IMR-90 (cell line): ENCODE measurements at regions not wholly inside any gene's neighbourhood (a gene's known extent, or its start where the extent isn't known, plus 50 kb on each side); places are given as distances from the start of the nearest gene placed in this dataset.

Experiments used
- ATAC-seq: fragments of 200-7000 bp; cut with Tn5 transposase; 2 replicates; pipeline ENCODE4 v1.9.1; 2020; ENCODE audit warnings: low read depth, mild to moderate bottlenecking, moderate library complexity
- BruUV-seq: library from RNA; stranded (reverse); fragments of 400-500 nt; replicated peaks from 2 replicates; lab custom pipeline; 2021; lab: Mats Ljungman, UMichigan
- CTCF ChIA-PET: fragments of 300-600 bp; formaldehyde crosslinking; extraction: SDS; loops from one replicate; lab custom pipeline; 2021; ENCODE audit warnings: antibody characterized with exemption; lab: Yijun Ruan, JAX
- POLR2A ChIA-PET: fragments of 300-600 bp; sonication (Branson Sonifier 250); formaldehyde crosslinking; loops from one replicate; lab custom pipeline; 2022; ENCODE audit warnings: antibody characterized with exemption; ENCODE audit not compliant: unreplicated experiment; lab: Charles Lee
- DNase-seq: peaks from one replicate; pipeline ENCODE4 v3.0.0; 2013
- H2AFZ ChIP-seq: replicated peaks from 2 replicates; pipeline ENCODE3; 2013; ENCODE audit warnings: low read length, mild to moderate bottlenecking; ENCODE audit not compliant: poor library complexity
- H2AK5ac ChIP-seq: 2 replicates; pipeline ENCODE4 v1.6.1; 2013; ENCODE audit warnings: low read depth, low read length, inconsistent platforms
- H2AK9ac ChIP-seq: replicated peaks from 2 replicates; pipeline ENCODE3; 2013; ENCODE audit warnings: mild to moderate bottlenecking, low read depth, low read length, moderate library complexity; ENCODE audit not compliant: poor library complexity
- H2BK120ac ChIP-seq: 2 replicates; pipeline ENCODE4 v1.6.1; 2013; ENCODE audit warnings: low read depth, low read length, inconsistent platforms
- H2BK15ac ChIP-seq: 3 replicates; pipeline ENCODE4 v1.6.1; 2013; ENCODE audit warnings: low read depth, low read length, inconsistent platforms
- H2BK20ac ChIP-seq: 2 replicates; pipeline ENCODE4 v1.6.1; 2013; ENCODE audit warnings: low read depth, mild to moderate bottlenecking, inconsistent platforms, low read length, moderate library complexity
- H2BK5ac ChIP-seq: 2 replicates; pipeline ENCODE4 v1.6.1; 2013; ENCODE audit warnings: mild to moderate bottlenecking, low read depth, low read length, inconsistent platforms; ENCODE audit not compliant: poor library complexity, severe bottlenecking
- H3K14ac ChIP-seq: replicated peaks from 2 replicates; pipeline ENCODE4 v1.6.1; 2013; ENCODE audit warnings: low read depth, low read length, inconsistent platforms
- H3K18ac ChIP-seq: 2 replicates; pipeline ENCODE4 v1.6.1; 2013; ENCODE audit warnings: low read depth, low read length, control low read depth
- H3K23ac ChIP-seq: 2 replicates; pipeline ENCODE4 v1.6.1; 2013; ENCODE audit warnings: low read depth, low read length, inconsistent platforms
- H3K27ac ChIP-seq: 2 replicates; pipeline ENCODE4 v1.5.1; 2013; ENCODE audit warnings: mild to moderate bottlenecking, control low read depth, low read length; ENCODE audit not compliant: insufficient read depth
- H3K27me3 ChIP-seq: 2 replicates; pipeline ENCODE4 v1.6.1; 2013; ENCODE audit warnings: low read length; ENCODE audit not compliant: control insufficient read depth, insufficient read depth
- H3K36me3 ChIP-seq: 2 replicates; pipeline ENCODE4 v1.6.1; 2013; ENCODE audit warnings: low read length, mixed read lengths; ENCODE audit not compliant: control insufficient read depth, insufficient read depth
- H3K4ac ChIP-seq: 2 replicates; pipeline ENCODE4 v1.6.1; 2013; ENCODE audit warnings: low read depth, low read length, inconsistent platforms
- H3K4me1 ChIP-seq: 2 replicates; pipeline ENCODE4 v1.6.1; 2013; ENCODE audit warnings: low read length, mixed read lengths; ENCODE audit not compliant: control insufficient read depth, insufficient read depth
- H3K4me2 ChIP-seq: 2 replicates; pipeline ENCODE4 v1.6.1; 2013; ENCODE audit warnings: low read depth, mild to moderate bottlenecking, control low read depth, low read length, moderate library complexity
- H3K4me3 ChIP-seq: 2 replicates; pipeline ENCODE4 v1.5.1; 2013; ENCODE audit warnings: low read depth, mild to moderate bottlenecking, control low read depth, low read length, moderate library complexity; ENCODE audit not compliant: insufficient read depth
- H3K56ac ChIP-seq: 2 replicates; pipeline ENCODE4 v1.6.1; 2013; ENCODE audit warnings: low read length, inconsistent platforms; ENCODE audit not compliant: insufficient read depth; ENCODE audit errors: extremely low read depth
- H3K79me1 ChIP-seq, 2 experiments: 2 replicates each; pipeline ENCODE4 v1.6.1; 2013; ENCODE audit warnings: low read length in 2 of 2, inconsistent platforms in 1 of 2, low read depth in 1 of 2
- H3K9ac ChIP-seq: 2 replicates; pipeline ENCODE4 v1.6.1; 2013; ENCODE audit warnings: low read depth, low read length, control low read depth
- H3K9me1 ChIP-seq: 2 replicates; pipeline ENCODE4 v1.6.1; 2013; ENCODE audit warnings: low read length, inconsistent platforms; ENCODE audit not compliant: insufficient read depth
- H3K9me3 ChIP-seq: 2 replicates; pipeline ENCODE4 v1.6.1; 2013; ENCODE audit warnings: low read length; ENCODE audit not compliant: control insufficient read depth, insufficient read depth
- H4K20me1 ChIP-seq: 2 replicates; pipeline ENCODE4 v1.6.1; 2013; ENCODE audit warnings: low read length, inconsistent platforms; ENCODE audit not compliant: insufficient read depth
- H4K5ac ChIP-seq: 2 replicates; pipeline ENCODE4 v1.6.1; 2013; ENCODE audit warnings: mild to moderate bottlenecking, low read depth, low read length, control low read depth
- H4K8ac ChIP-seq, 2 experiments: 2 replicates each; pipeline ENCODE4 v1.6.1; 2013; ENCODE audit warnings: low read depth in 2 of 2, low read length in 2 of 2, control low read depth in 1 of 2, inconsistent platforms in 1 of 2
- H4K91ac ChIP-seq: 2 replicates; pipeline ENCODE4 v1.6.1; 2013; ENCODE audit warnings: low read depth, low read length, inconsistent platforms; ENCODE audit not compliant: insufficient read depth
- BHLHE40 ChIP-seq: fragments of 150-350 bp; IDR thresholded peaks from 2 replicates; pipeline ENCODE4 v1.6.1; 2016; ENCODE audit warnings: mild to moderate bottlenecking, low read depth, low read length
- CHD1 ChIP-seq: IDR thresholded peaks from 2 replicates; pipeline ENCODE4 v1.6.1; 2012; ENCODE audit warnings: low read depth, low read length, improper control_type of control experiment
- FOS ChIP-seq: fragments of 150-350 bp; IDR thresholded peaks from 2 replicates; pipeline ENCODE4 v1.6.1; 2016; ENCODE audit warnings: low read depth, low read length
- MXI1 ChIP-seq: IDR thresholded peaks from 2 replicates; pipeline ENCODE4 v1.6.1; 2012; ENCODE audit warnings: low read depth, mild to moderate bottlenecking, low read length, moderate library complexity, borderline replicate concordance
- RAD21 ChIP-seq: IDR thresholded peaks from 2 replicates; pipeline ENCODE4 v1.6.1; 2012; ENCODE audit warnings: low read length, improper control_type of control experiment
- RFX5 ChIP-seq: IDR thresholded peaks from 2 replicates; pipeline ENCODE4 v1.8.0; 2012; ENCODE audit warnings: low read depth, mild to moderate bottlenecking, low read length, moderate library complexity
- SMC3 ChIP-seq: fragments of 150-350 bp; IDR thresholded peaks from 2 replicates; pipeline ENCODE4 v1.6.1; 2016; ENCODE audit warnings: low read depth, mild to moderate bottlenecking, antibody characterized with exemption, low read length, moderate library complexity
- WGBS, 2 experiments: methylation state at CpG; one replicate each; pipeline versions ENCODE4 v1.1.5 to v1.1.7; 2013; ENCODE audit warnings: missing lambda C conversion rate in 2 of 2; ENCODE audit not compliant: insufficient read length in 1 of 2; ENCODE audit errors: extremely low coverage in 2 of 2; 5-methylcytosine and 5-hydroxymethylcytosine counted together
- dilution Hi-C: fragments of 300-500 bp; cut with HindIII; formaldehyde crosslinking; loops from one replicate; pipeline ENCODE4 v1.14.3; 2018; ENCODE audit warnings: low sequenced_read_pairs; ENCODE audit not compliant: unreplicated experiment
- in situ Hi-C: fragments of 300-500 bp; cut with MboI; formaldehyde crosslinking; loops from 3 replicates; pipeline ENCODE4 v1.14.3; 2019; ENCODE audit warnings: low sequenced_read_pairs, inconsistent platforms, mixed read lengths
- intact Hi-C: fragments of 100-400 bp; cut with micrococcal nuclease; formaldehyde crosslinking; loops from 2 replicates; pipeline ENCODE4 v1.10.0; 2022
- TF ChIP-seq, protein P1 (sequence below): fragments of 150-350 bp; IDR thresholded peaks from 2 replicates; pipeline ENCODE4 v1.6.1; 2016; ENCODE audit warnings: low read depth, mild to moderate bottlenecking, low read length, moderate library complexity, borderline replicate concordance

DNA sequence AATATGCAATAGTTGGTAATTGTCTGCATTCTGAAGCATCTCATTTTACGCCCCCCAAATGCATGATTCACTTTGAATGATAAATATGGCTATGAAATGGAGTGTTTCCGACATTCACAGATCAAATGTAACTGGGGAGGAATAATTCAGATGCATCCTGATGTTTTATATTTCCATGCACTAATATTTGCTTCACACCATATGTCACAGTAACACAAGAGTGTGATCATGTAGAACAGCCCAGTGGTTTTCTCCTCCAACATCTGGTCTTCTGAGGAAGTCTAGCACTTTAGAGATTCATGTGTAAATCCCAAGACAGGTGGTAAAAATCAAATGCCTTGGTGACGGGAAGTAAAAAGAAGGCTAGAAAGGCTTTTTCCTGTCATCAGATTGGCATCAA, 273.1 kb downstream of the DIO2 start:
- H3K4me1 ChIP-seq: 0 out of 2 replicates have a peak, but pooled peaks cover 2% of the 10 kb centered on the region
- dilution Hi-C loops: no loop called here
- no CpG with 5 or more reads among the region's 3 CpGs for WGBS, 2 experiments
- H4K8ac ChIP-seq: no peak overlapping the region
- ATAC-seq (no peak), DNase-seq (no peak)
- TF ChIP-seq BHLHE40: no peak
- TF ChIP-seq CHD1: no peak
- TF ChIP-seq MXI1: no peak
- TF ChIP-seq, protein P1, sequence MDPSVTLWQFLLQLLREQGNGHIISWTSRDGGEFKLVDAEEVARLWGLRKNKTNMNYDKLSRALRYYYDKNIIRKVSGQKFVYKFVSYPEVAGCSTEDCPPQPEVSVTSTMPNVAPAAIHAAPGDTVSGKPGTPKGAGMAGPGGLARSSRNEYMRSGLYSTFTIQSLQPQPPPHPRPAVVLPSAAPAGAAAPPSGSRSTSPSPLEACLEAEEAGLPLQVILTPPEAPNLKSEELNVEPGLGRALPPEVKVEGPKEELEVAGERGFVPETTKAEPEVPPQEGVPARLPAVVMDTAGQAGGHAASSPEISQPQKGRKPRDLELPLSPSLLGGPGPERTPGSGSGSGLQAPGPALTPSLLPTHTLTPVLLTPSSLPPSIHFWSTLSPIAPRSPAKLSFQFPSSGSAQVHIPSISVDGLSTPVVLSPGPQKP: no peak
- no peak for TF ChIP-seq FOS
- TF ChIP-seq SMC3: no peak
- no peak for TF ChIP-seq RFX5
- no peak for TF ChIP-seq RAD21
- no peaks in the 10 kb centered on the region for H4K20me1 ChIP-seq
- H3K27me3 ChIP-seq: no peaks in the 10 kb centered on the region
- no peak overlapping the region for H2BK120ac ChIP-seq
- no peak overlapping the region for H3K56ac ChIP-seq
- H3K27ac ChIP-seq: no peak overlapping the region
- H4K5ac ChIP-seq: no peak overlapping the region
- no peak overlapping the region for H3K4me3 ChIP-seq
- H2AFZ ChIP-seq: no peak overlapping the region
- H2AK9ac ChIP-seq: no peak overlapping the region
- H2BK20ac ChIP-seq: no peak overlapping the region
- no peak overlapping the region for H3K9ac ChIP-seq
- ChIA-PET POLR2A (interaction anchor here (0.5 kb wide), 1 partner anchor 29 kb away, joined by 3 read pairs; no protein-coding TSS in a partner anchor), CTCF (interaction anchor here (0.9 kb wide), 1 partner anchor 43 kb away, joined by 3 read pairs; no protein-coding TSS in a partner anchor)
- no peaks in the 10 kb centered on the region for H3K79me1 ChIP-seq
- H3K4ac ChIP-seq: no peak overlapping the region
- no peak overlapping the region for H3K23ac ChIP-seq
- H3K9me3 ChIP-seq: no peaks in the 10 kb centered on the region
- no peak overlapping the region for H3K14ac ChIP-seq
- intact Hi-C loops: no loop called here
- H3K18ac ChIP-seq: no peak overlapping the region
- no peaks in the 10 kb centered on the region for H3K36me3 ChIP-seq
- H4K91ac ChIP-seq: no peak overlapping the region
- no TSS peak for BruUV-seq
- no peak overlapping the region for H2BK5ac ChIP-seq
- no peak overlapping the region for H2AK5ac ChIP-seq
- in situ Hi-C loops: no loop called here
- no peak overlapping the region for H3K4me2 ChIP-seq
- no peaks in the 10 kb centered on the region for H3K9me1 ChIP-seq
- no peak overlapping the region for H2BK15ac ChIP-seq
